CD4-positive, alpha-beta T cell treated with Interleukin-6 at 100 ng/mL for 8 hours (primary cell): ENCODE measurements at regions not wholly inside any gene's neighbourhood (a gene's known extent, or its start where the extent isn't known, plus 50 kb on each side); places are given as distances from the start of the nearest gene placed in this dataset.
"Not testable (repeated sequence)": the region's sequence is repeated elsewhere in the genome, so short reads cannot be mapped to it uniquely, and the experiment has no call there.

ENCODE experiments used
- DNase-seq: peaks from one replicate; pipeline ENCODE4 v3.0.0-alpha.2; 2020; ENCODE audit warnings: mixed read lengths, low spot score

- not testable (repeated sequence) for DNase-seq
Observed at GRCh38 chr2:90295036-90295750, 1603.7 kb downstream of the RPIA start.

GRCh38 chr2:90296484-90296777, 1605.0 kb downstream of the RPIA start:
- not testable (repeated sequence) for DNase-seq

GRCh38 chr2:90297701-90298100, 1606.2 kb downstream of the RPIA start:
- not testable (repeated sequence) for DNase-seq

- DNase-seq = not testable (repeated sequence)
Observed at GRCh38 chr2:90298126-90298755, 1606.8 kb downstream of the RPIA start.

GRCh38 chr2:90298983-90299382, 1607.5 kb downstream of the RPIA start:
- not testable (repeated sequence) for DNase-seq

- not testable (repeated sequence) for DNase-seq
Observed at GRCh38 chr2:90322982-90323381, 1631.5 kb downstream of the RPIA start.

GRCh38 chr2:90323612-90324558, 1632.4 kb downstream of the RPIA start:
- not testable (repeated sequence) for DNase-seq

GRCh38 chr2:90324672-90325071, 1633.2 kb downstream of the RPIA start:
- DNase-seq = not testable (repeated sequence)

- not testable (repeated sequence) for DNase-seq
Observed at GRCh38 chr2:90325796-90326353, 1634.4 kb downstream of the RPIA start.

GRCh38 chr2:90355546-90355945, 1664.1 kb downstream of the RPIA start:
- not testable (repeated sequence) for DNase-seq

- DNase-seq = not testable (repeated sequence)
Observed at GRCh38 chr2:90359344-90359743, 1667.9 kb downstream of the RPIA start.

- not testable (repeated sequence) for DNase-seq
Observed at GRCh38 chr2:90359887-90360730, 1668.6 kb downstream of the RPIA start.

GRCh38 chr2:90360731-90361035, 1669.2 kb downstream of the RPIA start:
- not testable (repeated sequence) for DNase-seq
